ENCODE measurements at regions not wholly inside any gene's neighbourhood (a gene's known extent, or its start where the extent isn't known, plus 50 kb on each side); places are given as distances from the start of the nearest gene placed in this dataset.

- Mint-ChIP-seq H3K27me3 (ENCODE audit: unreplicated experiment) (no peaks in the 10 kb centered on the region), H3K4me3 (ENCODE audit: unreplicated experiment) (no peak overlapping the region), H3K4me1 (ENCODE audit: unreplicated experiment) (no peaks in the 10 kb centered on the region), H3K9me3 (ENCODE audit: unreplicated experiment) (no peaks in the 10 kb centered on the region), H3K27ac (ENCODE audit: unreplicated experiment) (no peak overlapping the region), H3K36me3 (ENCODE audit: low read depth, unreplicated experiment) (no peaks in the 10 kb centered on the region)
- DNase-seq (ENCODE audit: low spot score): no peak
- TF ChIP-seq CTCF (IDR thresholded peaks at IDR 0.05; ENCODE audit: unreplicated experiment): no peak
Measured at GRCh38 chr14:87503711-87504110, 489.3 kb downstream of the GALC start.

- DNase-seq (ENCODE audit: low spot score): no peak
- Mint-ChIP-seq H3K4me3 (ENCODE audit: unreplicated experiment) (no peak overlapping the region), H3K9me3 (ENCODE audit: unreplicated experiment) (no peaks in the 10 kb centered on the region), H3K27me3 (ENCODE audit: unreplicated experiment) (no peaks in the 10 kb centered on the region), H3K36me3 (ENCODE audit: low read depth, unreplicated experiment) (no peaks in the 10 kb centered on the region), H3K4me1 (ENCODE audit: unreplicated experiment) (peaks cover 8% of the 10 kb centered on the region), H3K27ac (ENCODE audit: unreplicated experiment) (no peak overlapping the region)
- no peak for TF ChIP-seq CTCF (IDR thresholded peaks at IDR 0.05; ENCODE audit: unreplicated experiment)
Measured at GRCh38 chr14:87497301-87497700, 495.7 kb downstream of the GALC start.

- Mint-ChIP-seq H3K4me1 (ENCODE audit: unreplicated experiment) (peaks cover 8% of the 10 kb centered on the region), H3K9me3 (ENCODE audit: unreplicated experiment) (no peaks in the 10 kb centered on the region), H3K4me3 (ENCODE audit: unreplicated experiment) (no peak overlapping the region), H3K27me3 (ENCODE audit: unreplicated experiment) (no peaks in the 10 kb centered on the region), H3K36me3 (ENCODE audit: low read depth, unreplicated experiment) (no peaks in the 10 kb centered on the region), H3K27ac (ENCODE audit: unreplicated experiment) (no peak overlapping the region)
- DNase-seq (ENCODE audit: low spot score): no peak
- TF ChIP-seq CTCF (IDR thresholded peaks at IDR 0.05; ENCODE audit: unreplicated experiment): no peak
Measured at GRCh38 chr14:87494010-87494409, 499.0 kb downstream of the GALC start.

- H3K27ac Mint-ChIP-seq (ENCODE audit: unreplicated experiment): no peak overlapping the region
- TF ChIP-seq CTCF (IDR thresholded peaks at IDR 0.05; ENCODE audit: unreplicated experiment): no peak
Measured at GRCh38 chr14:87492561-87492960, 500.4 kb downstream of the GALC start.

GRCh38 chr14:87491816-87492215 is 501.2 kb downstream of the GALC start:
- no peaks in the 10 kb centered on the region for H3K27me3 Mint-ChIP-seq (ENCODE audit: unreplicated experiment)
- H3K27ac Mint-ChIP-seq (ENCODE audit: unreplicated experiment): no peak overlapping the region
- no peaks in the 10 kb centered on the region for H3K36me3 Mint-ChIP-seq (ENCODE audit: low read depth, unreplicated experiment)
- H3K4me1 Mint-ChIP-seq (ENCODE audit: unreplicated experiment): no peaks in the 10 kb centered on the region
- DNase-seq (ENCODE audit: low spot score): no peak
- H3K4me3 Mint-ChIP-seq (ENCODE audit: unreplicated experiment): no peak overlapping the region
- H3K9me3 Mint-ChIP-seq (ENCODE audit: unreplicated experiment): no peaks in the 10 kb centered on the region
- TF ChIP-seq CTCF (IDR thresholded peaks at IDR 0.05; ENCODE audit: unreplicated experiment): no peak

More at GRCh38 chr14:87492561-87492960, 500.4 kb downstream of the GALC start:
- Mint-ChIP-seq H3K36me3 (ENCODE audit: low read depth, unreplicated experiment) (no peaks in the 10 kb centered on the region), H3K27me3 (ENCODE audit: unreplicated experiment) (no peaks in the 10 kb centered on the region), H3K4me1 (ENCODE audit: unreplicated experiment) (peaks cover 4% of the 10 kb centered on the region), H3K4me3 (ENCODE audit: unreplicated experiment) (no peak overlapping the region), H3K9me3 (ENCODE audit: unreplicated experiment) (no peaks in the 10 kb centered on the region)
- DNase-seq (ENCODE audit: low spot score): no peak
